SK-N-SH treated with all-trans-retinoic acid at 6 μM for 48 hours (cell line): ENCODE measurements at regions not wholly inside any gene's neighbourhood (a gene's known extent, or its start where the extent isn't known, plus 50 kb on each side); places are given as distances from the start of the nearest gene placed in this dataset.

ENCODE experiments used
- ATAC-seq: fragments of 200-7000 bp; cut with Tn5 transposase; 3 replicates; pipeline ENCODE4 v1.9.1; 2020; ENCODE audit warnings: mild to moderate bottlenecking, moderate library complexity
- ARNTL ChIP-seq: fragments of 450-650 bp; formaldehyde crosslinking; IDR thresholded peaks from 2 replicates; pipeline ENCODE4 v1.5.0; 2020; ENCODE audit warnings: low read depth, mild to moderate bottlenecking, moderate library complexity, borderline replicate concordance
- BACH2 ChIP-seq: fragments of 250-450 bp; sonication (Bioruptor Pico); IDR thresholded peaks from 2 replicates; pipeline ENCODE4 v1.9.0; 2021; ENCODE audit warnings: mild to moderate bottlenecking, borderline replicate concordance
- CREB5 ChIP-seq: fragments of 250-450 bp; sonication (Bioruptor Pico); IDR thresholded peaks from 2 replicates; pipeline ENCODE4 v1.5.1; 2020; ENCODE audit warnings: low read depth, mild to moderate bottlenecking, moderate library complexity
- CSDC2 ChIP-seq: fragments of 250-450 bp; sonication (Bioruptor Pico); IDR thresholded peaks from 2 replicates; pipeline ENCODE4 v1.5.0; 2020; ENCODE audit warnings: mild to moderate bottlenecking, moderate library complexity
- ESRRG ChIP-seq: fragments of 250-450 bp; sonication (Bioruptor Pico); IDR thresholded peaks from 2 replicates; pipeline ENCODE4 v1.6.1; 2021; ENCODE audit warnings: mild to moderate bottlenecking
- GLIS3 ChIP-seq: fragments of 250-450 bp; sonication (Bioruptor Pico); IDR thresholded peaks from 2 replicates; pipeline ENCODE4 v1.5.0; 2020; ENCODE audit warnings: mild to moderate bottlenecking, moderate library complexity
- OSR1 ChIP-seq: fragments of 250-450 bp; sonication (Bioruptor Pico); IDR thresholded peaks from 2 replicates; pipeline ENCODE4 v1.8.0; 2022; ENCODE audit warnings: moderate library complexity, mild to moderate bottlenecking, inconsistent platforms
- POU6F1 ChIP-seq: fragments of 250-450 bp; sonication (Bioruptor Pico); IDR thresholded peaks from 2 replicates; pipeline ENCODE4 v1.8.0; 2021; ENCODE audit warnings: low read depth, mild to moderate bottlenecking, moderate library complexity, borderline replicate concordance
- PPARA ChIP-seq: fragments of 250-450 bp; sonication (Bioruptor Pico); IDR thresholded peaks from 2 replicates; pipeline ENCODE4 v1.5.0; 2020; ENCODE audit warnings: mild to moderate bottlenecking, borderline replicate concordance
- RARB ChIP-seq: fragments of 250-450 bp; sonication (Bioruptor Pico); IDR thresholded peaks from 2 replicates; pipeline ENCODE4 v1.8.0; 2021; ENCODE audit warnings: mild to moderate bottlenecking, moderate library complexity
- SNAI2 ChIP-seq: fragments of 250-450 bp; sonication (Bioruptor Pico); IDR thresholded peaks from 2 replicates; pipeline ENCODE4 v1.5.0; 2020; ENCODE audit warnings: mild to moderate bottlenecking, moderate library complexity
- TCF4 ChIP-seq: fragments of 250-450 bp; sonication (Bioruptor Pico); IDR thresholded peaks from 2 replicates; pipeline ENCODE4 v1.8.0; 2021; ENCODE audit warnings: mild to moderate bottlenecking, moderate library complexity, borderline replicate concordance
- TOX ChIP-seq: fragments of 250-450 bp; sonication (Bioruptor Pico); IDR thresholded peaks from 2 replicates; pipeline ENCODE4 v1.8.0; 2021; ENCODE audit warnings: mild to moderate bottlenecking, moderate library complexity, borderline replicate concordance
- ZC3H10 ChIP-seq: fragments of 250-450 bp; sonication (Bioruptor Pico); IDR thresholded peaks from 2 replicates; pipeline ENCODE4 v1.5.1; 2021; ENCODE audit warnings: mild to moderate bottlenecking, moderate library complexity
- ZFP3 ChIP-seq: fragments of 250-450 bp; sonication (Bioruptor Pico); IDR thresholded peaks from 2 replicates; pipeline ENCODE4 v1.5.0; 2020; ENCODE audit warnings: mild to moderate bottlenecking, moderate library complexity
- ZFP30 ChIP-seq: fragments of 450-650 bp; formaldehyde crosslinking; IDR thresholded peaks from 2 replicates; pipeline ENCODE4 v1.5.0; 2022; ENCODE audit warnings: mild to moderate bottlenecking, moderate library complexity
- ZNF565 ChIP-seq: fragments of 450-650 bp; formaldehyde crosslinking; conservative IDR thresholded peaks from 2 replicates; pipeline ENCODE4 v1.5.0; 2020; ENCODE audit warnings: low read depth, mild to moderate bottlenecking, moderate library complexity
- ZNF70 ChIP-seq: fragments of 450-650 bp; formaldehyde crosslinking; IDR thresholded peaks from 2 replicates; pipeline ENCODE4 v1.5.0; 2020; ENCODE audit warnings: mild to moderate bottlenecking, moderate library complexity
- ZNF8 ChIP-seq: fragments of 450-650 bp; formaldehyde crosslinking; IDR thresholded peaks from 2 replicates; pipeline ENCODE4 v1.5.0; 2020; ENCODE audit warnings: mild to moderate bottlenecking, moderate library complexity
- TF ChIP-seq, protein P1 (sequence below): fragments of 250-450 bp; sonication (Bioruptor Pico); IDR thresholded peaks from 2 replicates; pipeline ENCODE4 v1.8.0; 2020; ENCODE audit warnings: mild to moderate bottlenecking, moderate library complexity, borderline replicate concordance
- TF ChIP-seq, protein P2 (sequence below): fragments of 250-450 bp; sonication (Bioruptor Pico); IDR thresholded peaks from 2 replicates; pipeline ENCODE4 v1.5.0; 2020; ENCODE audit warnings: mild to moderate bottlenecking, moderate library complexity

- ATAC-seq: no peak
- no peak for TF ChIP-seq PPARA (CRISPR knock-in tag)
- no peak for TF ChIP-seq BACH2 (CRISPR knock-in tag)
- no peak for TF ChIP-seq ZFP3
- TF ChIP-seq, protein P1, sequence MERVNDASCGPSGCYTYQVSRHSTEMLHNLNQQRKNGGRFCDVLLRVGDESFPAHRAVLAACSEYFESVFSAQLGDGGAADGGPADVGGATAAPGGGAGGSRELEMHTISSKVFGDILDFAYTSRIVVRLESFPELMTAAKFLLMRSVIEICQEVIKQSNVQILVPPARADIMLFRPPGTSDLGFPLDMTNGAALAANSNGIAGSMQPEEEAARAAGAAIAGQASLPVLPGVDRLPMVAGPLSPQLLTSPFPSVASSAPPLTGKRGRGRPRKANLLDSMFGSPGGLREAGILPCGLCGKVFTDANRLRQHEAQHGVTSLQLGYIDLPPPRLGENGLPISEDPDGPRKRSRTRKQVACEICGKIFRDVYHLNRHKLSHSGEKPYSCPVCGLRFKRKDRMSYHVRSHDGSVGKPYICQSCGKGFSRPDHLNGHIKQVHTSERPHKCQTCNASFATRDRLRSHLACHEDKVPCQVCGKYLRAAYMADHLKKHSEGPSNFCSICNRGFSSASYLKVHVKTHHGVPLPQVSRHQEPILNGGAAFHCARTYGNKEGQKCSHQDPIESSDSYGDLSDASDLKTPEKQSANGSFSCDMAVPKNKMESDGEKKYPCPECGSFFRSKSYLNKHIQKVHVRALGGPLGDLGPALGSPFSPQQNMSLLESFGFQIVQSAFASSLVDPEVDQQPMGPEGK (CRISPR knock-in tag): no peak
- TF ChIP-seq RARB (CRISPR knock-in tag): no peak
- TF ChIP-seq ZNF565 (CRISPR knock-in tag): no peak
- TF ChIP-seq ZNF8: no peak
- TF ChIP-seq, protein P2, sequence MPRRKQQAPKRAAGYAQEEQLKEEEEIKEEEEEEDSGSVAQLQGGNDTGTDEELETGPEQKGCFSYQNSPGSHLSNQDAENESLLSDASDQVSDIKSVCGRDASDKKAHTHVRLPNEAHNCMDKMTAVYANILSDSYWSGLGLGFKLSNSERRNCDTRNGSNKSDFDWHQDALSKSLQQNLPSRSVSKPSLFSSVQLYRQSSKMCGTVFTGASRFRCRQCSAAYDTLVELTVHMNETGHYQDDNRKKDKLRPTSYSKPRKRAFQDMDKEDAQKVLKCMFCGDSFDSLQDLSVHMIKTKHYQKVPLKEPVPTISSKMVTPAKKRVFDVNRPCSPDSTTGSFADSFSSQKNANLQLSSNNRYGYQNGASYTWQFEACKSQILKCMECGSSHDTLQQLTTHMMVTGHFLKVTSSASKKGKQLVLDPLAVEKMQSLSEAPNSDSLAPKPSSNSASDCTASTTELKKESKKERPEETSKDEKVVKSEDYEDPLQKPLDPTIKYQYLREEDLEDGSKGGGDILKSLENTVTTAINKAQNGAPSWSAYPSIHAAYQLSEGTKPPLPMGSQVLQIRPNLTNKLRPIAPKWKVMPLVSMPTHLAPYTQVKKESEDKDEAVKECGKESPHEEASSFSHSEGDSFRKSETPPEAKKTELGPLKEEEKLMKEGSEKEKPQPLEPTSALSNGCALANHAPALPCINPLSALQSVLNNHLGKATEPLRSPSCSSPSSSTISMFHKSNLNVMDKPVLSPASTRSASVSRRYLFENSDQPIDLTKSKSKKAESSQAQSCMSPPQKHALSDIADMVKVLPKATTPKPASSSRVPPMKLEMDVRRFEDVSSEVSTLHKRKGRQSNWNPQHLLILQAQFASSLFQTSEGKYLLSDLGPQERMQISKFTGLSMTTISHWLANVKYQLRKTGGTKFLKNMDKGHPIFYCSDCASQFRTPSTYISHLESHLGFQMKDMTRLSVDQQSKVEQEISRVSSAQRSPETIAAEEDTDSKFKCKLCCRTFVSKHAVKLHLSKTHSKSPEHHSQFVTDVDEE: no peak
- no peak for TF ChIP-seq OSR1 (CRISPR knock-in tag)
- TF ChIP-seq TCF4 (CRISPR knock-in tag): no peak
- TF ChIP-seq TOX (CRISPR knock-in tag): no peak
- TF ChIP-seq ARNTL (CRISPR knock-in tag): no peak
- TF ChIP-seq ESRRG (CRISPR knock-in tag): no peak
- no peak for TF ChIP-seq CREB5 (CRISPR knock-in tag)
- TF ChIP-seq ZNF70 (CRISPR knock-in tag): no peak
- no peak for TF ChIP-seq CSDC2 (CRISPR knock-in tag)
- no peak for TF ChIP-seq POU6F1 (CRISPR knock-in tag)
- TF ChIP-seq ZFP30 (CRISPR knock-in tag): no peak
- no peak for TF ChIP-seq SNAI2 (CRISPR knock-in tag)
- no peak for TF ChIP-seq GLIS3 (CRISPR knock-in tag)
Measured at GRCh38 chr1:234996245-234996757, 132.3 kb downstream of the TOMM20 start.

DNA sequence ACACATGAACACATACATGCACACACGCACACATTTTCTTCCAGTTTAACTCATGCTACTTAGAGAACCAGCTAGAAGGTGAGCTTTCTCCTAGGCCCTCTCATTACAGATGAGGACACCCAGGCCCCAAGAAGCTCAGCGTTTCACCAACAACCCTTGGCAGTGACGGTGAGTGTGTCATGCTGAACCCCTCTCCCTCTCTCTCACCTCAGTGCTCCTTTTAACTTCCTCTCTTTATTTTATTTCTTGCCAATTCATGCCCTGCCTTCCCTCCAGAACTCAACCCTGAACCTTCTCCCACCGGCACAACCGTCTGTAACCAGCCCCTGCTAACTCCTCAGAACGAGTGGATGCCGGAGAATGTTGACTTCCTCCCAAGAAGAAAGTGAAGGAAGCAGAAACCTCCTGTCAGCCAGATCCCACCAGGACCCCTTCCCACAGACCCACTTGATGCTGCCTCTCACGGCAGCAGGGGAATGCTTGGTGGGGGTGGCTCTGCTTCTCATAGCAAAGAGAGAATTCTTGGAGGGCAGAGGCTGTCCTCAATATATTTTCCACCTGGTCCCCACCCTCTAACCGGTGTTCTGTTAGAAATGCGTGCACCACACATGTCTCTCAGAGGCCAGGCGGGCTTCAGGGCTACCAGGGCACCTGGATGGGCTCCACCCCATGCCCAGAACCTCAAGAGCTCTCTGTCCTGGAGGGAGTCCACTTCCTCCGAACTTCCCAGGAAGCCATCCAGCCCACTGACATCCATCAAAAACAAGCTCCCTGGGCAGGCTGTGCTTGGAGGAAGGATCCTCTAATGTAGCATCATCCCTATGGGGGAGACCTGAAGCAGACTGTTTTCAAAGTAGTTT lies 134.0 kb downstream of the TOMM20 start:
- no peak for ATAC-seq
- TF ChIP-seq RARB (CRISPR knock-in tag) (no peak), TOX (CRISPR knock-in tag) (no peak), ZNF70 (CRISPR knock-in tag) (no peak), CREB5 (CRISPR knock-in tag) (no peak), TCF4 (CRISPR knock-in tag) (no peak), GLIS3 (CRISPR knock-in tag) (no peak), BACH2 (CRISPR knock-in tag) (no peak), PPARA (CRISPR knock-in tag) (no peak), ZC3H10 (CRISPR knock-in tag) (no peak), POU6F1 (CRISPR knock-in tag) (no peak), ESRRG (CRISPR knock-in tag) (no peak), ARNTL (CRISPR knock-in tag) (no peak), ZFP30 (CRISPR knock-in tag) (no peak)
- TF ChIP-seq, protein P2: no peak
- TF ChIP-seq, protein P1 (CRISPR knock-in tag): no peak
